Hepatocyte (in vitro differentiated cells): ENCODE measurements at regions not wholly inside any gene's neighbourhood (a gene's known extent, or its start where the extent isn't known, plus 50 kb on each side); places are given as distances from the start of the nearest gene placed in this dataset.

Experiments used
- DNase-seq: peaks from one replicate; pipeline ENCODE4 v3.0.0-alpha.2; 2016; ENCODE audit warnings: low spot score
- H2AFZ ChIP-seq: fragments of 200-600 bp; sonication (generic); 2 replicates; pipeline ENCODE4 v1.6.0; 2016; ENCODE audit warnings: antibody characterized with exemption, mild to moderate bottlenecking
- H3K27ac ChIP-seq: fragments of 200-600 bp; sonication (generic); 2 replicates; pipeline ENCODE4 v1.5.1; 2016; ENCODE audit warnings: mild to moderate bottlenecking
- H3K27me3 ChIP-seq: fragments of 200-600 bp; sonication (generic); 2 replicates; pipeline ENCODE4 v1.6.1; 2016
- H3K36me3 ChIP-seq: fragments of 200-600 bp; sonication (generic); replicated peaks from 2 replicates; pipeline ENCODE4 v1.5.1; 2016; ENCODE audit warnings: low read depth; ENCODE audit not compliant: insufficient read depth
- H3K4me1 ChIP-seq: fragments of 200-600 bp; sonication (generic); 2 replicates; pipeline ENCODE4 v1.5.1; 2016; ENCODE audit warnings: mild to moderate bottlenecking, moderate library complexity; ENCODE audit not compliant: insufficient read depth
- H3K4me2 ChIP-seq: fragments of 200-600 bp; sonication (generic); 2 replicates; pipeline ENCODE4 v1.6.0; 2016
- H3K4me3 ChIP-seq: fragments of 200-600 bp; sonication (generic); 2 replicates; pipeline ENCODE4 v1.5.1; 2016; ENCODE audit warnings: mild to moderate bottlenecking
- H3K79me2 ChIP-seq: fragments of 200-600 bp; sonication (generic); 2 replicates; pipeline ENCODE4 v1.6.0; 2017; ENCODE audit warnings: mild to moderate bottlenecking
- H3K9me2 ChIP-seq: fragments of 200-600 bp; sonication (generic); replicated peaks from 2 replicates; pipeline ENCODE4 v1.6.0; 2017; ENCODE audit warnings: mild to moderate bottlenecking; ENCODE audit not compliant: insufficient read depth
- H3K9me3 ChIP-seq: fragments of 200-600 bp; sonication (generic); 2 replicates; pipeline ENCODE4 v1.5.1; 2016; ENCODE audit warnings: low read depth, mild to moderate bottlenecking
- H4K20me1 ChIP-seq: fragments of 200-600 bp; sonication (generic); 2 replicates; pipeline ENCODE4 v1.6.0; 2016; ENCODE audit warnings: mild to moderate bottlenecking; ENCODE audit not compliant: insufficient read depth, poor library complexity, severe bottlenecking
- EZH2 ChIP-seq: fragments of 200-600 bp; sonication (generic); IDR thresholded peaks from 2 replicates; pipeline ENCODE4 v1.6.1; 2016; ENCODE audit warnings: antibody characterized with exemption, mild to moderate bottlenecking, borderline replicate concordance
- EZH2phosphoT487 ChIP-seq: fragments of 200-600 bp; sonication (generic); IDR thresholded peaks from one replicate; pipeline ENCODE4 v1.6.1; 2018; ENCODE audit warnings: antibody characterized with exemption, mild to moderate bottlenecking, low read depth, moderate library complexity; ENCODE audit not compliant: unreplicated experiment, severe bottlenecking
- WGBS: methylation state at CpG from one replicate; pipeline ENCODE4 v1.1.6; 2016; ENCODE audit warnings: low lambda C conversion rate; ENCODE audit errors: missing lambda C conversion rate; 5-methylcytosine and 5-hydroxymethylcytosine counted together
- TF ChIP-seq, protein P1 (sequence below): fragments of 200-600 bp; sonication (generic); IDR thresholded peaks from 2 replicates; pipeline ENCODE4 v1.5.1; 2016; ENCODE audit warnings: antibody characterized with exemption, mild to moderate bottlenecking; ENCODE audit not compliant: poor library complexity

- Histone ChIP-seq H3K27me3 (no peaks in the 10 kb centered on the region), H3K79me2 (no peaks in the 10 kb centered on the region), H4K20me1 (no peaks in the 10 kb centered on the region), H3K36me3 (no peaks in the 10 kb centered on the region), H3K27ac (no peak overlapping the region), H3K9me3 (no peaks in the 10 kb centered on the region), H2AFZ (no peak overlapping the region), H3K4me1 (no peaks in the 10 kb centered on the region), H3K4me2 (no peak overlapping the region), H3K9me2 (no peaks in the 10 kb centered on the region), H3K4me3 (no peak overlapping the region)
- WGBS = 57% methylated on average over 1 of the region's 1 CpG
- DNase-seq = no peak
- no peak for TF ChIP-seq EZH2
Observed at GRCh38 chr3:82957079-82957478, 1195.6 kb upstream of the GBE1 start.

- Histone ChIP-seq H3K79me2 (no peaks in the 10 kb centered on the region), H3K4me2 (no peak overlapping the region), H2AFZ (no peak overlapping the region), H3K9me3 (no peaks in the 10 kb centered on the region), H3K4me3 (no peak overlapping the region), H3K4me1 (no peaks in the 10 kb centered on the region), H3K27ac (no peak overlapping the region), H3K36me3 (no peaks in the 10 kb centered on the region), H3K27me3 (no peaks in the 10 kb centered on the region), H3K9me2 (no peaks in the 10 kb centered on the region), H4K20me1 (no peaks in the 10 kb centered on the region)
- DNase-seq = no peak
- TF ChIP-seq EZH2 (no peak), EZH2phosphoT487 (no peak)
- TF ChIP-seq, protein P1, sequence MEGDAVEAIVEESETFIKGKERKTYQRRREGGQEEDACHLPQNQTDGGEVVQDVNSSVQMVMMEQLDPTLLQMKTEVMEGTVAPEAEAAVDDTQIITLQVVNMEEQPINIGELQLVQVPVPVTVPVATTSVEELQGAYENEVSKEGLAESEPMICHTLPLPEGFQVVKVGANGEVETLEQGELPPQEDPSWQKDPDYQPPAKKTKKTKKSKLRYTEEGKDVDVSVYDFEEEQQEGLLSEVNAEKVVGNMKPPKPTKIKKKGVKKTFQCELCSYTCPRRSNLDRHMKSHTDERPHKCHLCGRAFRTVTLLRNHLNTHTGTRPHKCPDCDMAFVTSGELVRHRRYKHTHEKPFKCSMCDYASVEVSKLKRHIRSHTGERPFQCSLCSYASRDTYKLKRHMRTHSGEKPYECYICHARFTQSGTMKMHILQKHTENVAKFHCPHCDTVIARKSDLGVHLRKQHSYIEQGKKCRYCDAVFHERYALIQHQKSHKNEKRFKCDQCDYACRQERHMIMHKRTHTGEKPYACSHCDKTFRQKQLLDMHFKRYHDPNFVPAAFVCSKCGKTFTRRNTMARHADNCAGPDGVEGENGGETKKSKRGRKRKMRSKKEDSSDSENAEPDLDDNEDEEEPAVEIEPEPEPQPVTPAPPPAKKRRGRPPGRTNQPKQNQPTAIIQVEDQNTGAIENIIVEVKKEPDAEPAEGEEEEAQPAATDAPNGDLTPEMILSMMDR = no peak
- WGBS = 76% methylated on average over 1 of the region's 1 CpG
Observed at GRCh38 chr3:82954486-82954885, 1193.0 kb upstream of the GBE1 start.

- no peak overlapping the region for H3K27ac ChIP-seq
- peaks cover 5% of the 10 kb centered on the region for H3K9me3 ChIP-seq
- no peak for DNase-seq
- no peak for TF ChIP-seq EZH2
- TF ChIP-seq, protein P1 = no peak
- no peak overlapping the region for H3K4me3 ChIP-seq
- no peaks in the 10 kb centered on the region for H3K79me2 ChIP-seq
- H3K27me3 ChIP-seq = no peaks in the 10 kb centered on the region
- H3K36me3 ChIP-seq = no peaks in the 10 kb centered on the region
- no peak overlapping the region for H2AFZ ChIP-seq
- H3K4me1 ChIP-seq = no peaks in the 10 kb centered on the region
- H3K4me2 ChIP-seq = no peak overlapping the region
- no peaks in the 10 kb centered on the region for H3K9me2 ChIP-seq
- no peaks in the 10 kb centered on the region for H4K20me1 ChIP-seq
Observed at GRCh38 chr3:82942041-82942440, 1180.6 kb upstream of the GBE1 start.

DNA sequence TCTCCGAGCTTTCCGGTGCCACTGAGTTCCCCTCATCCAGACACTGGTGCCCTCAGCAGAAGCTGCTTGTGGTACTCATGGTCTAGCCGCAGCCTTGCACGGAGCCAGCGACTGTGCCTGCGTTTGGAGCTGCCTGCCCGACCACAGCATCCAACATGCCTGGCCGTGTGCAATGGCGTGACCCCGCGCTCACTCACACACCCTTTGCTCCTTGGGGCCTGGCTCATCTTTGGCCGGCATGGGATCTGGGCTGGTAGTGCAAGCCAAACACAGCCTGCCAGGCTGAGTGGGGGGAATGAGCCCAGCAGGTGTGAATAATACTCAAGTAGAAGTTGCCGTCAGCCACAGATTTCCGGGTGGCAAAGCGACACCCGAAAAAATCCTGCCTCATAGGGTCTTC is 1178.7 kb upstream of the GBE1 start:
- Histone ChIP-seq H3K4me2 (no peak overlapping the region), H3K4me3 (no peak overlapping the region), H3K9me3 (peaks cover 5% of the 10 kb centered on the region), H3K4me1 (no peaks in the 10 kb centered on the region), H3K79me2 (no peaks in the 10 kb centered on the region), H2AFZ (no peak overlapping the region), H3K36me3 (no peaks in the 10 kb centered on the region), H4K20me1 (no peaks in the 10 kb centered on the region), H3K27me3 (no peaks in the 10 kb centered on the region), H3K9me2 (no peaks in the 10 kb centered on the region), H3K27ac (no peak overlapping the region)
- WGBS = 97% methylated on average over 16 of the region's 16 CpGs
- no peak for DNase-seq
- TF ChIP-seq, protein P1 = no peak
- TF ChIP-seq EZH2phosphoT487 = no peak
- TF ChIP-seq EZH2 = no peak
